GM19452 (cell line): ENCODE measurements at regions not wholly inside any gene's neighbourhood (a gene's known extent, or its start where the extent isn't known, plus 50 kb on each side); places are given as distances from the start of the nearest gene placed in this dataset.

Experiments used
- ATAC-seq: cut with Tn5 transposase; IDR thresholded peaks from one replicate; pipeline ENCODE4 v1.9.1; 2021; ENCODE audit not compliant: unreplicated experiment

DNA sequence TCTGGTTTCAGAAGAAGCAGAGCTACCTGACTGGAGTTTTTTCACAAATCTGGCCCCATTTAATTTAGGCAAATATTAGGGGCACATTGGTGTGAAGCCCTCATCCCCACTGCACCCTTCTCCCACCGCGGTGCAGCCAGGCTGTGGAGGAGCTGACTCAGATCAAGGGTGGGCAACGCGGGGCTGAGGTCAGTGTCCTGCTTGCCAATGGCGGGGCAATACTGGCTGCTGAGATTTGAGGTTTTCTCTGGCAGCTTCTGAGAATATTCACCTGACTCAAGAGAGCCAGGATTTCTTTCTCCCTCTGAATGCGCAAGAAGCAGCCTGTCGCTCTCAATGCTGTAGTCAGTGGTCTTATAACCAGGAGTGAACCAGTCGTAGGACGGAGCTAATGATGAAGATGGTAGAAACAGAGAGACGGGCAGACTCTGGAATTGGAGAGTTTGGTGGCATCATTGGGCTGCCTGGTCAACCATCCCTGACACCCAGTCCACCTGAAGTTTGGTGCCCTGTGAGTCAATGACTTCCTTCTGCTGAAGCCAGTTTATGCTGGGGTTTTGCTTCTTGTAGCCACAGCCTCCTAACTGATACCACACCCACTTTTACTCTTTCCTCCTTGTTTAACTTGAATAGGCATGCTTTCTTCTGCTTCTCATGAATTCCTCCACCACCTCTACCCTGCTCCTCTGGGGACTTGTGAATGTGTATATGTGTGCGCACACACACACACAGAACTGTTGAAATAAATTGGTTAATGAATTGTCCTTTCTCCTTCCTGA is 123.7 kb upstream of the CTBP2 start:
- ATAC-seq, result no peak

DNA sequence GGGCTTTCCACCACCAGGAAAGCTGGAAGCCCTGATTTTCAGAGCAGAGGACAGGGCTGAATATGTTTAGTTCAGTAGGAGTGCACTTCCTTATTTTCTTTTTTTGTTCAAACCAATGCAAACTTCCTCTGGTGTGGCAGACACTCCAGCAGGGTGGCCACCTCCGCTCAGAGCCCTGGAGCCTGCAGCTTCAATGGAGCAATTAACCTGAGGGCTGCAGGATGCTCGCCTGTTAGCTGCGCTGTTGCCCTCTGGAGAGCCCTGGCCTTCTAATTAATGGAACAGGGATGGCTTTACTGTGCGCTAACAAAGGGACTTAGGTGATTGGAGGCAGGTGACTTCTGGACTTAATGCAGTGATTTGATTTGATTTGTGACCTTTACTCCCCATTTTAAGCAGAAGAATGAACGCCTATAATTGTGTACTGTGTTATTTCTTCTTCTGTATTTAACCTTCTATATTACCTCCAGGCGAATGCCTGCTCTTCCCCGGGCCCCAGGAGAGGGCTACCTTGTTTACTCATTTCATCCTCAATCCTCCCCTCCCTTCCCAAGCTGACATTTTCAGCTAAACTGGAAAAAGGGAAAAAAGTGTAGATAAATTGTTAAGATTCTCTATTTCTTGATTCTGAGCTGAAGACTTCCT is 123.0 kb upstream of the CTBP2 start:
- ATAC-seq, result no peak

DNA sequence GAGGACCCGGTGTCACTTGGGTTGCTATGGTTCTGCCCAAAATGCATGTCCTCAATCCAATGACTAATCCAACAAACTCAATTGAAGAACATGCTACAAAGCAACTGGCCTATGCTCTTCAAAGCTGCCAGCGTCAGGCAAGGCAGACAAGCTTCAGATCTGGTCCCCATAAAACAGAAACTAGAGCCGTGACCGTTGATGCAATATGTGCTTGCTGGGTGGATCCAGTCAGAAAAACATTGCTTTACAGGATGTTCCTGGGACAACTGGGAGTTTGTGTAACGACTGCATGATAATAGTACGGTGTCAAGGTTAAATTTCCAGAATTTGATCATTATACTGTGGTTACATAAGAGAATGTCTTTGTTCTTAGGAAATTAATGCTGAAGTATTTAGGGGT is 120.7 kb upstream of the CTBP2 start:
- ATAC-seq, result no peak

DNA sequence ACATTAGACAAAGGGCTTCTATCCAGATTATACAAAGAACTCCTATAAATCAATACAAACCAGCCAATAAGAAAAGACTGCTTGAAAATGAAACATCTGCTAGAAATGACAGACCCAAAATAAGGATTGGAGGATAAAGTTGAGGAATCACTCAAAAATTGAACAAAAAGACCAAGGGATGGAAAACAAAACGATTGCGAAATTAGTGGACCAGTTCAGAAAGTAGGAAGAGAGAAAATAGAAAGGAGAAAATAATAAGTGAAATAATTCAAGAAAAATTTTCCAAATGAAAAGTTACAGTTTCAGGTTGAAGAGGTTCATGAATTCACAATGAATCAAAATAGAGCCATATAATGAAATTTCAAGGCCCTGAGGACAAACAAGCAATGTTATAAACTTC is 115.8 kb upstream of the CTBP2 start:
- ATAC-seq, result no peak

GRCh38 chr10:125274961-125275360 is 114.6 kb upstream of the CTBP2 start:
- ATAC-seq, result no peak

GRCh38 chr10:125273023-125273422 is 112.7 kb upstream of the CTBP2 start:
- no peak for ATAC-seq

DNA sequence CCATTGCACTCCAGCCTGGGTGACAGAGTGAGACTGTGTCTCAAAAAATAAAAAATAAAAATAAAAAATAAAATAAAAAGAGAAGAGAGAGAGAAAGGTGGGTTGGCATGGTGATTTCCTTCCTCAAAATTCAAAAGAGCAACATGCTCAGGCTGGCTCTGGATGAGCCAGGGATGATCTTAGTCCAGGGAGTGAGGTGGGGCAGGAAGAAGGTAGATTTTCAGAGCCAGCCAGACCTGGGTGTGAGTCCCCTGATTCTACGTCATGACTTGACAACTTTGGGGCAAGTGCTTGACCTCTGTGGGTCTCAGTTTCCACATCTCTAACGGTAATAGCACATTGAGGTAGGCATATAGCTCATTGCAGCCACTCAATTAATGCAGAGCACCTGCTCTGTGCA is 109.4 kb upstream of the CTBP2 start:
- ATAC-seq, result no peak

GRCh38 chr10:125266966-125267365 is 106.6 kb upstream of the CTBP2 start:
- ATAC-seq, result no peak

- ATAC-seq, result no peak
Measured at GRCh38 chr10:125266541-125266940, 106.2 kb upstream of the CTBP2 start.

DNA sequence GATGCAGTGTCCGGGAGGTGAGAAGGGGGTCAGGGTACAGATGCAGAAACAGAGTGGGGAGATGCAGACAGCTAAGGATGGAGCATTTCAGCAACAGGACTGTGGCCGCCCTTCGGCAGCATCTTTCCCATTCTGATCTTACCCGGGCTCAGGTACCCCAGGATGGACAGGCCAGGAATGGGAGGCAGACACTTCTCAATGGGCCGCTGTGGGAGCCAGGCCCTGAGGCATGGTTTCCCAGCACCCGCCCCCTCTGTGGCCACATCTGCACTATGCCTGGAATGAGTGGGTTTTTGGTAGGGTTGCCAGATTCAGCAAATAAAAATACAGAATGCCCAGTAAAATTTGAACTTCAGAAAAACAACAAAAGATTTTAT is 105.2 kb upstream of the CTBP2 start:
- no peak for ATAC-seq

DNA sequence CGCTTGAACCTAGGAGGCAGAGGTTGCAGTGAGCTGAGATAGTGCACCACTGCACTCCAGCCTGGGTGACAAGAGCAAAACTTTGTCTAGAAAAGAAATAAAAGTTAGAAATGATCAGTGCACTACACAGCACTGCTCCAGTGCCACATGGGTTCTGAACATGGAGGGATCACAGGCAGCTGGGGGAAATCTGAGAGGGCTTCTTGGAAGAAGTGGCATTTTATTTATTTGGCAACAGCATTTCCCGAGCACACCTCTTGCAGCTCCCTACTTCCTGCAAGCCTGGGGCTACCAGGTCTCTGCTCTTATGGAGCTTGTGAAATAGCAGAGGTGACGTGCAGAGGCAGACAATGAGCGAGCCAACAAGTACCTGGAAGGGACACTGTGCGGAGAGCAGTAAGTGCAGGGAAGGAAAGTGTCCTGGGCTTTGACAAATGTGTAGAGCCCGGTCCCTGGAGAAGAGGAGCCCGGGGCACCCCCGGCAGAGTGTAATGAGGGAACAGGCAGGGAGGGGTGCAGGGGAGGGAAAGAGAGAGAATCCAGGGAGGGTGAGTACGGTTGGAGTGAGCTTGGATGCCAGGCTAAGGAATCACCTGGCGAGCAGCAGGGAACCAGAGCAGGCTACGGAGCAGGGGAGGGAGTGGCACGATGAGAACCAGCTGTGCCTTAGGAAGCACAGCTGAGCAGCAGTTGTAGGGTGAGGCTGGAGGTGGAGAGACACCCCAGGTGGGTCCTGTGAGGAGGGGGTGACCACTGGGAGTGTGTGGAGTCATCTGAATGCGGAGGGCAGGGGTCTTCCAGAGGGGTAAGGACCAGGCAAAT is 104.6 kb upstream of the CTBP2 start:
- no peak for ATAC-seq

DNA sequence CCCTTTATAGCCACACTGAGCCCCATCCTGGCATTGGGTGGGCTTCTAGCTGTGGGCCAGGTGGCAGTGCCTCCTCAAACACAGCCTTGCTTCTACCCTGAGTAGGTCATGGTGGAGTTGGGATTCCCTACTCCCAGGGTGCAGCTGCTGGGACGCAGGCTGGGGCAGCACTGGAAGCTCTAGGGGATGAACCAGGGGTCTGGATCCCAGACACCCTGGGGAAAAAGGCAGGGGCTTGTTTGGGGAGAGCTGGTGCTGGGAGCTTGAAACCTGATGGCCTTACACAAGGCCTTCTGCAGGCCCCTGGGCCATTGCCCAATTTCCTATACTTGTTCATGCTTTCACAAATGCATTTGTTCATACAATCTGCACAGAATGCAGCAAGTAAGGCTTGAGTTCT is 103.7 kb upstream of the CTBP2 start:
- ATAC-seq, result no peak

GRCh38 chr10:125263551-125263950 is 103.2 kb upstream of the CTBP2 start:
- ATAC-seq, result no peak

GRCh38 chr10:125262920-125263319 is 102.6 kb upstream of the CTBP2 start:
- ATAC-seq, result no peak

DNA sequence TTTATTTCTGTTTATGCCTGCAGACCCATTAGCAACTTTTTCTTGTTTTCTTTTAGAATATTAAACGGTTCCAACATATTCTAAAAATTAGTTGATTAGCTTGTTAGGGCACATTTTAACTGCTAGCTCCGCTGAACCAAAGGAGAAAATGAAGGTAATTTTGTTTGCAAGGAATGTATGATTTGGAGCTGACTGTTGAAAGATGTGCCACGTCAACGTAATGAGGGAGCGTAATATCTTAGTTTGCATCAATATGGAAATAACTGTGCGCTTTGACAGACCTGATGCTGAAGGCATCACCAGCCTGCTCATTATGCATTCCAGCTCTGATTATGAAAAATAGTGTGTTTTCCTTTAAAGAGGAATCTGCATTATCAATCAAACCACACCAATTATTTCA is 102.0 kb upstream of the CTBP2 start:
- ATAC-seq, result no peak

DNA sequence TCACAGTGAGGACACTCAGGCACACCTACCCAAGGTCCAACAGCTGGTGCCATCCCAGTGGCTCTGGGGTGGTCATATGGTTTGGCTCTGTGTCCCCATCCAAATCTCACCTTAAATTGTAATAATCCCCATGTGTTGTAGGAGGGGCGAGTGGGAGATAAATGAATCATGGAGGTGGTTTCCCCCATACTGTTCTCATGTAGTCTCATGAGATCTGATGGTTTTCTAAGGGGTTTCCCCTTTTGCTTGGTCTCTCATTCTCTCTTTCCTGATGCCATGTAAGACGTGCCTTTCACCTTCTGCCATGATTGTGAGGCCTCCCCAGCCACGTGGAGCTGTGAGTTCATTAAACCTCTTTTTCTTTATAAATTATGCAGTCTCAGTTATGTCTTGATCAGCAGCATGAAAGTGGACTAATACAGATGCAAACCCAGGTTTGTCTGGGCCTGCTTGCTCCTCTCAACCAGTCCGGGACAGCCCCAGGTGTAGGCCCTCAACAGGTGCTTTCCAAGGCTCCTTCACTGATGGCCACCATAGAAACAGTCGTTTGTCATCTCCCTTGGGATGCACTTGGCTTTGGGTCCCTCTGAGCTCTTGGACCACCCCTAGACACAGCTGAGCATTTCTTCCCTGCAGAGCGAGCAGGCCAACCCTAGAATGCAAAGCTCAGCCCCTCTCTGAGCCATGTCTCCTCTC is 101.3 kb upstream of the CTBP2 start:
- ATAC-seq, result no peak

DNA sequence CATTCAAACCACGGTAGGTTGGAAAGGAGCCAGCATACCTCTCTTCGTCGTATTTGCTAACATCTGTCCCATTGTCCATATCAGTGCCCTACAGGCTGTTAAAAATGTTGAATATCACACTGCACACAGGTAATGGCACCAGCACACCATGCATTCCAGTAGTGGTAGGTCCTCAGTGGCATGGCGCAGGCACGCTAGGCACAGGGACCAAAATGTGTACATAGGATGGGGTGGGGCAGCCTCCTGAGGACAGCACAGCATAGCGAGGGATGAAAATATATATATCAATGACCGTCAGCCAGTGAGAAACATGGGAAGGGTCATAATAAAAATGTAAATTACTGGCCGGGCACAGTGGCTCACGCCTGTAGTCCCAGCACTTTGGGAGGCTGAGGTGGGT is 99.9 kb upstream of the CTBP2 start:
- ATAC-seq, result no peak

DNA sequence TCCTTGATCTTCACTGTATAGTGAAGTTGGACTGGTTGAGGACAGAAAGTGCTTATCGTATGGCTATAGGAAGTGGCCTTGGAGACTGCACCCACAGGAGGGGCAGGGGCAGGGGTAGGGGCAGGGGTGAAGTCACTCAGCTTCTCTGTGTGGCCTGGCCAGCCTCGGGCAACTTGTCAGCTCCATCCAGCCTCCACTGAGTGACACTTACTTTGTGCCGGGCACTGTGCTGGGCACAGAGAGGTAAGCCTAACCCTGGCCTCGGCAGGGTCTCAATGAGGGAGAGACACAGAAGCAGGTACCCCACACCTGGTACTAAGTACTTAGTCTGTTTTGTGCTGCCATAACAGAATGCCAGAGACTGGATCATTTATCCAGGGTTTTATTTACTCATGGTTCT is 99.3 kb upstream of the CTBP2 start:
- ATAC-seq, result no peak

DNA sequence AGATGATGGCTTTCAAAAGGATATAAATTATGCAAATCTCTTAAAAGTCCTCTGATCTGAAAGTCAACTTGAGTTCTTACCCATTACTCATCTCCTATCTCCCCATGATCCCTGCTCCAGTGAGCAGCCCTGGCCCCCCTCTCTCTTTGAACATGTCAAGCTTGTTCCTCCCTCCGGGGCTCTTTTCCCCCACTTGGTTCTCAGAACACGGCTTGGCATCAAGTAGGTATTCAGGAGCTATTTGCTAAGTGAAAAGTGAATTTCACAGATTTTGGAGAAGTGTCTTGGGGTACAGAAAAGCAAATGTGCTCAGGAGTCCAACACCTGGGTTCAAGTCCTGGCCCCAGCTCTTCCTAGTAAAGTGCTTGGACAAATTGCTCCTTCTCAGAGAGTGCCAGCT is 98.3 kb upstream of the CTBP2 start:
- ATAC-seq, result no peak

- no peak for ATAC-seq
Measured at GRCh38 chr10:125257521-125258108, 97.3 kb upstream of the CTBP2 start.

DNA sequence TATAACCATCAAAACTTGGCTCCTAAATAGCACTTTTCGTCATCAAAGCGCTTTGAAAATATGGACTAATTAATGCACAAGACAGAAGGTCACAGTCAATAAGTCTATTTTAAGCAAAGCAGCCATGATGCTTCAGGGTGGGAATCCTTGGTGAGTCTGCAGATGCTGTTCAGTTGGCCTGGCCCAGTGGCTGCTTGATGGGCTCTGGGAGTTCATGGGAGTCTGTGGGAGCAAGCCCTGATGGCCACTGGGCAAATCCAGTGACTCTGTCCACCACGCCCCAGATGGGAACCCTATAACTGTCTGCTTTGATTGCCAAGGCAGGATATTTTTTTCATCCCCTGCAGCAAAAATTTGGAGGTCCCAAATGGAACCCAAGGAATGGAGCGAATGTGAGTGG is 95.7 kb upstream of the CTBP2 start:
- ATAC-seq, result no peak
